Erythroblast (primary cell): ENCODE measurements at regions not wholly inside any gene's neighbourhood (a gene's known extent, or its start where the extent isn't known, plus 50 kb on each side); places are given as distances from the start of the nearest gene placed in this dataset.

Source experiments
- GATA1 ChIP-seq: IDR thresholded peaks from 2 replicates; pipeline ENCODE4 v1.6.1; 2011; ENCODE audit warnings: low read depth, mild to moderate bottlenecking, control low read depth, low read length, moderate library complexity
- POLR2A ChIP-seq: IDR thresholded peaks from 2 replicates; pipeline ENCODE4 v1.6.1; 2011; ENCODE audit warnings: mild to moderate bottlenecking, low read length

- TF ChIP-seq POLR2A (no peak), GATA1 (no peak)
Measured at GRCh38 chr2:215577356-215577755, 141.5 kb upstream of the FN1 start.
